ENCODE measurements at regions not wholly inside any gene's neighbourhood (a gene's known extent, or its start where the extent isn't known, plus 50 kb on each side); places are given as distances from the start of the nearest gene placed in this dataset.
A peak's percentile ranks its signal among the peaks of the same experiment; 100 is the strongest.
"Not testable (repeated sequence)": the region's sequence is repeated elsewhere in the genome, so short reads cannot be mapped to it uniquely, and the experiment has no call there.

GRCh38 chr10:71084818-71085126, 127.6 kb upstream of the UNC5B start:
- no peak for DNase-seq (ENCODE audit: low read depth)

- DNase-seq (ENCODE audit: low read depth): no peak
Measured at GRCh38 chr10:71085689-71086438, 126.5 kb upstream of the UNC5B start.

DNA sequence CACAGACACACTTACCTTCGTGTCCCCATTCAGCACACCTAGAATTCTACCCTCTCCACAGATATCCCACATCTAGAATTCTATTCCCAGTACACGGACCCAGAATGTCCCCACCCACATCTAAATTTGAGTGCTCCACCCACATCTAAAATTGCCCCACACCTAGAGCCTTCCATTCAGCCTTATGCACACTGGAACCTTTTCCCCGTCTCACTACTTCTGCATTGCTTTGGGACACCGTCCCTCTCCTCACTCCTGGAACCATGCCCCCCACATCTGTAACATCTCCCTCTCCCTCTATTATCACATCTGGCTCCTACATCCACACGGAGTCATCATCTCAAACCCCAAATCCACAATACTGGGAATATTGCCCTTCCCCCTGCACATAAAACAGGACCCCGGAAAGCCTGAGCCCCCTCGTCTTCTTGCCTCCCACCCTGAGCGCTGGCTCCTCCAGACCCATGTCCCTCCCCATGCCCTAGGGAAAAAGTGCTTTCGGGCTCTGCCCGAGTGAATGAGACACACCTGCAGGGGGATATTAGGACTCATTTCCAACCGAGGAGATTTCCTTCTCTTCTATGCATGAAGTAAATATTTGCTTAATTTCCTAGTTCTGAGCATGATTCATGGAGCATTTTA, 125.8 kb upstream of the UNC5B start:
- DNase-seq (ENCODE audit: low read depth): no peak

DNA sequence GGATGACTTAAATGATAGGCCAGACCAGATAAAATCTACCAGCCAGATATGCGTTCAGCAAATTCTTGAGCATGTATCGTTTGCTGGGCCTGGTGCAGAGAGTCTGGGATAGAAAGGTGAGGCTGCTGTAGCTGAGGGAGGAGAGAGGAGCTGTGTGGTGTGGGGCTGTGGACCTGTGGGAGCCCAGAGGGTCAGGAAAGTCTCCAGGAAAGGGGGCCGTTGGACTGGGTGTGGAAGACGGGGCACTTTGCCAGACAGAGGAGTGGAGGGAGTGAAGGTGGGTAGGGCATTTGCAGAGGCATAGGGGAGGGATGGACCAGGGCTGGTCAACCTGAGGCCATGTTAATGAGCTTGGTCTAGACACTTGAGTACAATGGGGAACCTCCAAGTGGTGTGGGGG, 124.7 kb upstream of the UNC5B start:
- no peak for DNase-seq (ENCODE audit: low read depth)

DNA sequence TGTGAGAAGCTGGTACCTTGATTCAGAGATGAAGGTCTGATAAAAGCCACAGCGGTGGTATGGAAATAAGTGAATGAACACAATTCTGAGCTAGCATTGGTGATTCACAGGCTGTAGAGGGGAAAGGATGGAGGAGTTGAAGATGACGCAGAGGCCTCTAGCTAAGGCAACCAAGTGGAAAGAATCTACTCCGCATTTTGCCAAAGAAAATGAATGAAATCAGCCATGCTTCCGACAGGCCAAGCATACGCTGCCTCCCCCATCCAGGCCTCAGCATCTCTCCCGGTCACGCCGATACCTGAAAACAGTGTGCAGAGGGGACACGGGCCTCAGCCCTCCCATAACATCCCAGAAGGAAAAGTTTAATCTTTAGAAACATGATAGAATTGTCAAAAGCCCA, 124.3 kb upstream of the UNC5B start:
- no peak for DNase-seq (ENCODE audit: low read depth)

DNA sequence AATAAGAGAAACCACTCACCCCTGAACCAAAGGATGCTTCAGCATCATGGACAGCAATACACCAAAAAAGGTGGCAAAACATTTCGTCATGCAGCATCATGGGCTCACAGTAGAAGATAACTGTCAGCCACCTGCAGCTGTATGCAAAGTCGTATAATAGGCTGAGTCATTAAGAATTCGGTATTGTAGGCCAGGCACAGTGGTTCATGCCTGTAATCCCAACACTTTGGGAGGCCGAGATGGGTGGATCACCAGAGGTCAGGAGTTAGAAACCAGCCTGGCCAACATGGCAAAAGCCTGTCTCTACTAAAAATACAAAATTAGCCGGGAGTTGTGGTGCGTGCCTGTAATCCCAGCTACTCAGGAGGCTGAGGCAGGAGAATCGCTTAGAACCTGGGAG, 123.8 kb upstream of the UNC5B start:
- DNase-seq (ENCODE audit: low read depth): not testable (repeated sequence)

- no peak for DNase-seq (ENCODE audit: low read depth)
Measured at GRCh38 chr10:71089162-71089561, 123.2 kb upstream of the UNC5B start.

GRCh38 chr10:71090330-71090729, 122.0 kb upstream of the UNC5B start:
- no peak for DNase-seq (ENCODE audit: low read depth)

DNA sequence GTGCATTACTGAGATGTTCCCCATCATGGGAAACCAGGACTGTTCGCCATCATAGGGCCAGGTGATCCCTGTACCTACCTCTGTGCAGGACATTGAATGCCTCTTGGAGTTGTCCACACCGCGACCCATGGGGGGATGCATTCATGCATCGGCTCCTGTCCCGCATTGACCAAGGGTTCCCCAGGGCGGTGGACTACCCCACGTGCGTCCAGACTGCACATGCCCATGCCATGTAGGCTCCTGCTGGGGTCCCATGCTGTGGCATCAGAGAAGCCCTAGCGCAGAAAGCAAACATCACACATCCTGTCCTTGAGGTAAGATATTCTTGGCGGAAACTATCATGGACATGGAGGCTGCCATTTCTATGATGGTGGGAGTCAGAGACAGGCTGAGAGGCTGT, 121.6 kb upstream of the UNC5B start:
- DNase-seq (ENCODE audit: low read depth): no peak

DNA sequence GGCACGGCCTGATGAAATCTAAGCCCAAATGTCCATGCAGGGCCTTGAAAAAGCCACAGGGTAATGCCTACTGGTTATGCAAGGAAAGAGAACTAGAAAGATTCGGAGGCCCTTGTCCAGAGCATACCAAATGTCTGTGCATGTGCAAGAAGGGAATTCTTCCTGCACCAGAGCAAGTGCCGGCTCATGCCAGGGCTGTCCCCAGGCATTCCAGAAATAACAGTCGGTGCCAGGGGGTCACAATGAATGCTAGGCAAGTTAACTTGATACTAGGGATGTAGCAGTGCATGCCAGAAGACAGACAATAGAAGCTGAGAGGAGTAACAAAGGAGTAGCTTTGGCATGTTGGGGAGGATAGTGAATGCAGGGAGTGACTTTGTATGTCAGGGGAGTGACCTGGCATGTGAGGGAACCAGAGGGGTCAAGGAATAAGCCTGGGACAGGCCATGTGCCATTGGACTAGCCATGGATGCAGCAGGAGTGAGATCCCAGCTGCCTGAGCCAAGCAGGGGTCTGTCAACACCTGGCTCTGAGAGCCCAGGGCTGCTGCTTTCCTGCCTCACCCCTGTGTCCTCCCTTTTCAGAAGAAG, 119.5 kb upstream of the UNC5B start:
- no peak for DNase-seq (ENCODE audit: low read depth)

GRCh38 chr10:71093531-71093930, 118.8 kb upstream of the UNC5B start:
- no peak for DNase-seq (ENCODE audit: low read depth)

DNA sequence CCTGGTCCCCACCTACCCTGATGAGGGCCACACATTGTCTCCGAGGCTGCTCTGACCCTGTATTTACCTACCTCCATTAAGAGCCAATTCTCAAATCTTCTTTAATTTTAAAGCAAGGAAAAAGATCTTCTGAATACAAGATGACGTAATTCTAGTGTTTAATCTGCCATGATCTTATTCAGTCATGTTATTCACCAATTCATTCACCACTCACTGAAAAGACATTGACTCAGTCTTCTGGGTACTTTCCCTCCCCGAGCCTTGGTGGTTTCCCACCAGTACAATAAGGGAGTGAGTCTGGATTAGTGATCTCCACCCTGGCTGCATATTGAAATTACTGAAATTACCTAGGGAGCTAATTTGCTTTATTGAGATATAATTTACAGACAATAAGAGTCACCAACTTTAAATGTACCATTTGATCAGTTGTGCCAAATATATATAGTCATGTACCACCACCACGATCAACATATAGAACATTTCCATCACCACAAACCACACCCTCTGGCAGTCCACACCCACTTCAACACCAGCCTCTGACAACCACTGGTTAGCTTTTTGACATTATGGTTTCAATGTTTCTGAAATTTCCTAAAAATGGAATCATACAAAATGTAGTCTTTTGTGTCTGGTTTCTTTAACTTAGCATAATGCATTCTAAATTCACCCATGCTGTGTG, 117.5 kb upstream of the UNC5B start:
- DNase-seq (ENCODE audit: low read depth): peak; percentile 29

DNA sequence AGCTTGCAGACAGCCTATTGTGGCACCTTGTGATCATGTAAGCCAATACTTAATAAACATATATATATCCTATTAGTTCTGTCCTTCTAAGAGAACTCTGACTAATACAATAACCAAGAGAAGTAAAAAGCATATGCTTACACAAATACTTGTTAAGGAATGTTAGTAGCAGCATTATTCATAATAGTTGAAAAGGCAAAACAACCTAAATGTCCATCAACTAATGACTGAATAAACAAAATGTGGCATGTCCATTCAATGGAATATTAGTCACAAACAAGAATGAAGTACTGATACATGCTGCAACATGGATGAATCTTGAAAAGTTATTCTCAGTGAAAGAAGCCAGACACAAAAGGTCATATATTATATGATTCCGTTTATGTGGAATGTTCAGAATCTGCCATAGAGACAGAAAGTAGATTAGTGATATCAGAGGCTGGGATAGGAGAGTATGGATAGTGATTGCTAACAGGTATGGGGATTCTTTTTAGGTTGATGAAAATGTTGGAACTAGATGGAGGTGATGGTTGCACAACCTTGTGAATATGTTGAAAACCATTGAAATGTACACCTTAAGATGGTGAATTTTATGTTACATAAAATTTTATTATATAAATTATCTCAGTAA, 112.5 kb upstream of the UNC5B start:
- DNase-seq (ENCODE audit: low read depth): no peak

GRCh38 chr10:71103961-71104360, 108.4 kb upstream of the UNC5B start:
- DNase-seq (ENCODE audit: low read depth): no peak

GRCh38 chr10:71106151-71106550, 106.2 kb upstream of the UNC5B start:
- not testable (repeated sequence) for DNase-seq (ENCODE audit: low read depth)

- not testable (repeated sequence) for DNase-seq (ENCODE audit: low read depth)
Measured at GRCh38 chr10:71107117-71107516, 105.3 kb upstream of the UNC5B start.

DNA sequence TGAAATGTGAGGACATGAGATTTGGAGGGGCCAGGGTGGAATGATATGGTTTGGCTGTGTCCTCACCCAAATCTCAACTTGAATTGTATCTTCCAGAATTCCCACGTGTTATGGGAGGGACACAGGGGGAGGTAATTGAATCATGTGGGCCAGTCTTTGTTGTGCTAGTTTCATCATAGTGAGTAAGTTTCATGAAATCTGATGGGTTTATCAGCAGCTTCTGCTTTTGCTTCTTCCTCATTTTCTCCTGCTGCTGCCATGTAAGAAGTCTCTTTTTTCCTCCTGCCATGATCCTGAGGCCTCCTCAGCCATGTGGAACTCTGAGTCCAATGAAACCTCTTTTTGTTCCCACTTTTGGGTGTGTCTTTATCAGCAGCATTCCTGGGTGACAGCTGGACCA, 104.3 kb upstream of the UNC5B start:
- not testable (repeated sequence) for DNase-seq (ENCODE audit: low read depth)

DNA sequence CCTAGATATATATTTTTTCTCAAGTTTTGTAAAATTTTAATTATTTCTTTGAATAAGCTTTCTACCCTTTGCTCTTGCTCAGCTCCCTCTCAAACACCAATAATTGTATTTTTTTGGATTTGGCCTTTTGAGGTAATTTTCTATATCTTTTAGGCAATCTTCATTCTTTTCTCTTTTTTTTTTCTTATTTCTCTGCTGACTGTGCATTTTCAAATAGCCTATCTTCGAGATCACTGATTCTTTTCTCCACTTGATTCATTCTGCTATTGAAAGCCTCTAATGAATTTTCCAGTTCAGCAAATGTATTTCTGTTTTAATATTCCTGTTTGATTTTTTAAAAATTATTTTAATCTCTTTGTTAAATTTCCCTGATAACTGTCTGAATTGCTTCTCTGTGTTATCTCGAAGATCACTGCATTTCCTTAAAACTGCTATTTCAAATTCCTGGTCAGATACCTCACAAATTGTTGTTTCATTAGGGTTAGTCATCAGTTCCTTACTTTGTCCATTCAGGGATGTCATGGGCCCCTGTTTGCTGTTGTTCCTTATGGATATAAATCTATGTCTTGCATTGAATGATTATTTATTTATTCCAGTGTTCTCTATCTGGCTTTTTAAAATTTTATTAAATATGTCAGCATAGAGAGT, 100.1 kb upstream of the UNC5B start:
- DNase-seq (ENCODE audit: low read depth): no peak

DNA sequence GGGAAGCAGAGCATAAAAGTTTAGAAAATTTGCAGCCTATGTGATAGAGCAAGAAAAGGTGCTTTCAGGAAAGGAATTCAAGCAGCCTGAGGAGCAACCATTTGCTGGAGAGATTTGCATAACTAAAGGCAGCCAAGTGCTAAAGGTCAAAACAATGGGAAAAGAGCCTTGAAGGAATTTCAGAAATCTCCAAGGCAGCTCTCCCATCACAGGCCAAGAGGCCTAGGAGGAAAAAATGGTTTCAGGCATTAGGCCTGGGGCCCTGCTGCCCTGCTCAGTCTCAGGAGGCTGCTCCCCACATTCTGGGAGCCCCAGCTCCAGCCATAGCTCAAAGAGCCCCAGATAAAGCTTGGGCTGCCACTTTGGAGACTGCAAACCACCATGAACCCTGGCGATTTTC, 95.9 kb upstream of the UNC5B start:
- DNase-seq (ENCODE audit: low read depth): no peak

DNA sequence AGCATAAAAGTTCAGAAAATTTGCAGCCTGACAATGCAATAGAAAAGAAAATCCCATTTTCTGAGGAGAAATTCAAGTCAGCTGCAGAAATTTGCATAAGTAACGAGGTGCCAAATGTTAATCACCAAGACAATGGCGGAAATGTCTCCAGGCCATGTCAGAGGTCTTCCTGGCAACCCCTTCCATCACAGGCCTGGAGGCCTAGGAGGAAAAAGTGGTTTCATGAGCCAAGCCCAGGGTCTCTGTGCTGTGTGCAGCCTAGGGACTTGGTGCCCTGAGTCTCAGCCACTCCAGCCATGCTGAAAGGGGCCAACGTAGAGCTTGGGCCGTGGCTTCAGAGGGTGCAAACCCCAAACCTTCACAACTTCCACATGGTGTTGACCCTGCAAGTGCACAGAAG, 94.8 kb upstream of the UNC5B start:
- DNase-seq (ENCODE audit: low read depth): not testable (repeated sequence)

DNA sequence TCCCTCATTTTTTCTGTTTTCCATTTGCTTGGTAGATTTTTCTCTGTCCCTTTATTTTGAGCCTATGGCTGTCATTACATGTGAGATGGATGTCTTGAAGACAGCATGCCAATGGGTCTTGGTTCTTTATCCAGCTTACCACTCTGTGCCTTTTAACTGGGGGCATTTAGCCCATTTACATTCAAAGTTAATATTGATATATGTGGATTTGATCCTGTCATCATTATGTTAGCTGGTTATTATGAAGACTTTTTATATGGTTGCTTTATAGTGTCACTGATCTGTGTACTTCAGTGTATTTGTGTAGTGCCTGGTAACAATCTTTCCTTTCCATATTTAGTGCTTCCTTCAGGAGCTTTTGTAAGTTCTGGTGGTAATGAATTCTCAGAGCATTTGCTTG, 89.3 kb upstream of the UNC5B start:
- DNase-seq (ENCODE audit: low read depth): no peak
